NCI-H1105 (cell line): ENCODE measurements at regions not wholly inside any gene's neighbourhood (a gene's known extent, or its start where the extent isn't known, plus 50 kb on each side); places are given as distances from the start of the nearest gene placed in this dataset.

ENCODE experiments used
- DNase-seq: peaks from one replicate; lab custom pipeline; 2025; lab: John Stamatoyannopoulos, UW

DNA sequence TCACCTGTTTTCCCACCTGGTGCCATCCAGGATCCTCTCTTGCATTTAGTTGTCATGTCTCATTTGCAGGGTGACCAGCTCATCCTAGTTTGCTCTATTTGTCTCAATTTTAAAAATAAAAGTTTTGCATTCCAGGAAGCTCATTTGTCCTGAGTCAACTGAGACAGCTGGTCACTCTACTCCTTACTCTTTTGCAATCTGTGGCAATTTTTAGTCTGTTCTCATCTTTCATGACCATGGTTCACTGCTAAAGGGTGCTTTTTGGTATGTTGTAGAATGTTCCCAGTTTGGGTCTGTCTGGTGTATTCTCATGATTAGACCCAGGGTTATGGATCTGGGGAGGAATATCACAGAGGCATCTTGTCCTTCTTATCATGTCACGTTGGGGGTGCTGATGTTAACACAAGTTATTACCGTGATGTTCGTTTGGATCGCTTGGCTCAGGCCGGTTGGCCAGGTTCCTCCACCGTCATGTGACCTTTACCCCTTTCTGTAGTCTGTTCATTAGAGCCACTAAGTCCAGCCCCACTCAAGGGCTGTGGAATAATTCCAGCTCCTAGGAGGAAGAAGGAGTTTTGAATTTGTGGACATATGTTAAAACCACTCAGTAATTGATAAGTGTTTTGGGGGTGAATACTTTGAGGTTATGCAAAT is 103.3 kb upstream of the IGFBP3 start:
- no peak for DNase-seq

DNA sequence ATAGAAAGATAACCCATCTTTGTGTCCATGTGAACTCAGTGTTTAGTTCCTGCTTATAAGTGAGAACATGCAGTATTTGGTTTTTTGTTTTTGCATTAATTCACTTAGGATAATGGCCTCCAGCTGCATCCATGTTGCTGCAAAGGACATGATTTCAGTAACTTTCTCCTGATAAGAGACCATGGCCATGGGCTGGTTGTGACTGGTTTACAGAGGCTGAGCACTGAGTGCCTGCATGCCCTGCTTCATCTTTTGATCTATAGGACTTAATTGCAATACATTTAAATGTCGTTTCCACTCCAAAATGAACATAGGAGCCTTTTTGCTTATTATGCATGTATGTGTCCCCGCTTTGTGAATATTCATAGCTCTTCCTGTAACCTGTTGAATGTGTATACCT is 101.3 kb upstream of the IGFBP3 start:
- no peak for DNase-seq

DNA sequence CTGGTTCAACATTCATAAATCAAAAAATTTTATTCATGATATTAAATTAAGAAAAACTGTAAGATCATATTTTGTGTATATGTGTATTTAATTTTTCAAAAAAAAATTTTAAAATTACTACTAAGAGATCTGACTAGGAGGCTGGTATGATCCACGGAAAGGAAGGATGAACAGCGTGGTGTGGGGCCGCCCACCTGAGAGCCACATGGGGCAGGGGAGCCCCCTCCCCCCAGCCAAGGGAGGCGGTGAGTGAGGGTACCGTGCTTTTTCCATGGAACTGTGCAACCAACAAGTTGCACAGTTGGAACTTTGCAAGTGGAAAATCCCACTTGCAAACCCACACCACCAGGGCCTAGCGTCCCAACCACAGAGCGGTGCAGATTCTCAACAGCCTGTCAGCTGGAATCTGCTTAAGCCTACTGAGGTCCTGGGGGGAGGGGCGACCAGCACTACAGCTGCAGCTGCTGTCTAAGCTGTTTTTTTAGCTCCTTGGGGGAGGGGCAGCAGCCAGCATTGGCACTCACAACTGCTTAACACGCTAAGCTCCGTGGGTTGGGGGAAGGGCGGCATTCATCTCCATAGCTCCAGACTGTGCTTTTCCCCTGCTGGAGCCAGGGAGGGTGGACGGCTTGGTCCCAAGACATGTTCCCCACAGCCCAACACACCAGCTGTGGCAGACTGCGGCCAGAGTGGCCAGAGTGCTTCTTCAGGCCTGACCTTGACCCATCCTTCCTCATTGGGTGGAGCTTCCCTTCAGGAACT is 94.2 kb upstream of the IGFBP3 start:
- DNase-seq = no peak

DNA sequence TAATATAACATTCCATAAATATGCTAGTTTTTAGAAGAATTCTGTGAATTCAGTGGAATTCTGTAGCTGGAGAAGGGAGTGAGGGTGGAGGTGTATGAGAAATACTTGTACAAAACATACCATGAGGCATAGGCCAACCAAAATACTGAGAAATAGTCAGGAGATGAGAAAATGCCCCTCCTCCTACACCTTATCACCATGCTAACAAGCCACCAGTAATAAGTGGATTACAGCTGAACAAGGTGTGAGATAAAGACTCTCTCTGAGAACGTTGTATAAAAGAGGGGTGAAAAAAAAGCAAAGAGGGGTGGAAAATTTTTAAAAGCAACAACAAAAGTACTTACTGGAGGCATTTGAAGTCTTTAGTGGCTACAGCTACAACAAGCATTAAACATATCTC is 90.4 kb upstream of the IGFBP3 start:
- no peak for DNase-seq

DNA sequence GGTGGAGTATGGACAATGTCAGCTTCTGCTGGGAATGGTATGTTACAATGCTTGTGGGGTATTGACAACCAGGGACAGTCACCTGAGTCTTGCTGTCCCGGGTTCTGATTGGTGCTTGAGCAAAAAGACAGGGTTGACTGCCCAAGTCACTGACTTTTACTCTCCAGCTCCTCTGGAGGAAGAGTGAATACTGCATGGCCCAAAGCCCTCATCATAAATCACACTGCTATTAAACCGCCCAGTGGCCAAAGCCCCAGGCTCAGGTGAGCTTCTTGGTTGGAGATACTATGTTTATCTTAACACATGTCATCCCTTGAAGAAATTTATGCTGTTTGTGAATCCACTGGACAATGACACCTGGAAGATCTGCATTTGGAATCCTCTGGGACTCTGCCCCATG is 90.0 kb upstream of the IGFBP3 start:
- no peak for DNase-seq

DNA sequence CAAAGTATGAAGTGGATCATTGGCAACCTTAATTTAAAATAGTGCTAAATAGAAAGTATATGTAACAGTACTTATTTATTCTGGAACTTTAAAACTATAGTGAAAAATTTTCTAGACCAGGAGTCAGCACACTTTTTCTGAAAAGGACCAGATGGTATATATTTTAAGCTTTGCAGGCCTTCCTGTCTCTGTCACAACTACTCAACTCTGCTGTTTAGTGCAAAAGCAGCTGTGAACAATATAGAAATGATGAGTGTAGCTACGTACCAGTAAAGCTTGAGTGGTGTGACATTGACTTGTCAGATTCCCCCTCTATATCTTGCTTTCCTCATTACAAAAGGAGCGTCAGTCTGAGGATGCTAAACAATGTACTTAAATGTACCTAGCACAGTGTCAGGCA is 88.1 kb upstream of the IGFBP3 start:
- DNase-seq = no peak

DNA sequence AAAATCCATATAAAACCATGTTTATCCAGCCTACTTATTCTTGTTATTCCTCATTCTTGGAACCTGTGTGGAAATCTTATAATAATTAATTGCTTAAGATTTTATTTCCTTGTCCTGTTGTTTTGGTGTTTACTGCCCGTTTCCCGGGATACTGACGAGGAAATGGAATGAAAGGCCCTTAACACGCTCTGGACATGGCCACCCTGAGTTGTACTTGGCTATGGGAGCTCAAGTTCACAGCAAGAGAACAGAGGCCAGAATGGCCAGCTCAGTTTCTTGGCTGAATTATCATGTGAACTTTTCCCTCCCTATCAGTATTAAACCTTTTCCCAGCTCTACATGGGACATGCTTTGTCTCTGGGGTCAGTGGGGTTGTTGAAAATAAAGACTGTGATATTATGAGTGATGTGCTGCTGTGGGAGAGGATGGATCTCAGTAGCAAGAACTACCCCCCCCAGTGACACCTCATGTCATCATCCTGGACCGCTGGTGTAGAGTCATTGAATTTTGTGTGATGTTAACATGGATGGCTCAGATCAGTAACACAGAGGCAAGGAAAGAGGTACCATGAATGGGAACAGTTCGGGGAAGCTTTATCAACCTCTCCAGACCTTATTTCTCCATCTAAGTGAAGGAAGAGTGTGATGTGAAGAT is 87.0 kb upstream of the IGFBP3 start:
- DNase-seq = no peak

DNA sequence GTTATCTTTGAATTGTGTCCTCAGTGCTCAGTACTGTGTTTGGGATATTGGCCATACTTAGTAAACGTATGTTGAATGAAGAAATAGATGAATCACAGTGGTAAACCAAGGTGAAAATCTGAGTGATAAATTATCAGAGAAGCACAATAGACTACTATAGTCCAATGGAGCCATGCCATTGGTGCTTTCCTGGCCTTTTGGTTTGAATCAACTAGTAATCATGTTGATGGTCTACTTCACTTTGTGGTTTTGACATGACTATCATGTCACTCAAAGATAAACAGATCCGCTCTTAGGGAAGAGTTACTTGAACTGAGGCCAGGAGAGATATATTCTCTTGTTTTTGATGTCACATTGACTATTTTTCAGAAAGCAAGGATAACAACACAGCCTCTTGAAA is 86.1 kb upstream of the IGFBP3 start:
- no peak for DNase-seq

DNA sequence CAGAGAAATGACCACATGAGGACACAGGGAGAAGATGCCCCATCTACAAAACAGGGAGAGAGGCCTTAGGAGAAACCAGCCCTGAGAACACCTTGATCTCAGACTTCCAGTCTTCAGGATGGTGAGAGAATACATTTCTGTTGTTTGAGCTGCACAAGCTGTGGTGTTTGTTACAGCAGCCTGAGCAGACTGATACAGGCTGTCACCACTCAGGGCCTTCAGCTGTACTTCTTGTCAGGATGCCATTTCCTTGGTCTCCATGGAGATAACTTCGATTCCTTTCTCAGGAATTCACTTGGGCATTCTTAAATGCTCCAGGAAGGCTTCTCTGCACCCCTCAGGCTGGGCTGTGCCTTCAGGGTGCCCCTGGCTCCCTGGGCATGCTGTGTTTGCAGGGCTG is 85.7 kb upstream of the IGFBP3 start:
- no peak for DNase-seq

DNA sequence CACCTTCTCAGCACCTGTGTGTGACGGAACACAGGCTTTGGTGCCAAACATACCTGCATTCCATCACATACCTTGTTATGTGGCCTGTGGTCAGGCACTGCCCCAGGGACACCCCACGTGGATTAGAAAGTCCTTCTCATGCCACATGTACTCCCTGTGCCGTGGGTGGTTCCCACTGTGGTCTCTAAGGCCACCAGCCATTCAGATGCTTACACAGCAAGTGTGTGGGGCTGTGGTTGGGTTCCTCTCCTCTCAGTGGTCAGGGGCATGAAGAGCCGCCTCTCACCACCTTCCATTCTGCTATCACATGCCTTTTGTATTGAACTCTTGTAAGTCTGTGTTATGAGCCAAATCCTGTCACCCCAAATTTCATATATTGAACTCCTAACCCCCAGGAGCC is 85.1 kb upstream of the IGFBP3 start:
- no peak for DNase-seq

DNA sequence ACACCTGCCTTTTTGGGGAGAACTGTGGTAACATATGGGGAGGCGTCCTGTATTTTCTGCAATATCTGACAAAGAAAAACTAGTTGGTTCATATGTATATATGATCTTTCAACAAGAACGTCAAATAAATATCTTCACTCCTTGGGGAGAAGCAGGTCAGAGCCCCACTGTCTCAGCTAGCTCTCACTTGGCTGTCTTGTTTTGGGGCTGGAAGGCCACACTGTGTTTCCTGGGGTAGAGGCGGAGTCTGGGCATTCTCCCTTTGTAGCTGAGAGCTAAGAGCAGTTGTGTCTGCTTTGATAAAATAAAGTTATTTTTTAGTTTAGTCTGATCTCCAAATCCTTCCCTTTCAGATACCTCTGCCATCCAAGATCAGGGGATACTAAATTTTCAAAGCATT is 83.9 kb upstream of the IGFBP3 start:
- no peak for DNase-seq

DNA sequence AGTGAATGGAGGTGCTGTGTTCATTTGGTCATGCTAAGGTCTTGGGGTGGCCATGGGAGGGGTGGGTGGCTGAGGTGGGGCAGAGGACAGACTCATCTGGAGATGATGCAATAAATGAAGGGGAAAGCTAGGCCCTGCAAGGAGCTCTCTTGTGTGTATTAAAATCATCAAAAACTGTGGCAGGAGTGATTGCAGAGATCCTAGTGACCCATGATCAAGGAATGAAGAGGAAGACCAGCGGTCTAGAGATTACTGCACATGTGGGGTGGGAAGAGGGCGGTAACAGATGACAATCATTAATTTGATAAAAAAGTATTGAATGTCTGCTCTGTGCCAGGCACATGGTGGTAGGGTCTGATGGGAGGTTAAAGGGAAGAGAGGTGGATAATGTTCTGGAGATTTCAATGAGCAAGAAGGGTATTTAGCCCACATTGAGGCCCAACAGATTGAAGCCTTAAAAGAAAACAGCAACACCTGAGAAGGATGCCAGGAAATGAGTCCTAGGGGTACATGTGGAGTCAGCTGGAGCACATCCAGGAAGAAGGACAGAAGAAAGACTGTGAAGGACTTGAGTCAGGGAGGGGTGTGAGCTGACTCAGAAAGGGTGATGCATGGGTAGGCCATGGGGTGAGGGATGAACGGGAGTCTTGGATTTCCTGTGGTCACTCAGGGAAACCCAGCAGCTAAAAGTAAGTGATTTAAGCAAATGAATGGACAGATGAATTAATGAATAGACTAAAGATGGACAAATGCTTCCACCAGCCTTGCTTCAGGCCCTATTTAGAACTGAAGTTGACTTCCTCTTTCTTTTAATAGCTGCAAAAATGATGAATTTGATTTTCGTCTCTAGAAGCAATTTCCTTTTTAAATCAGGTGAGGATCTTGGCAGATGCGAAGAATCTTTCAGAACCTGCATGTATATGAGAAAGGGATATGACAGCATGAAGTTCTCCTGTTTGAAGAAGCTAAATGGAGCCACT is 83.1 kb upstream of the IGFBP3 start:
- DNase-seq = no peak

DNA sequence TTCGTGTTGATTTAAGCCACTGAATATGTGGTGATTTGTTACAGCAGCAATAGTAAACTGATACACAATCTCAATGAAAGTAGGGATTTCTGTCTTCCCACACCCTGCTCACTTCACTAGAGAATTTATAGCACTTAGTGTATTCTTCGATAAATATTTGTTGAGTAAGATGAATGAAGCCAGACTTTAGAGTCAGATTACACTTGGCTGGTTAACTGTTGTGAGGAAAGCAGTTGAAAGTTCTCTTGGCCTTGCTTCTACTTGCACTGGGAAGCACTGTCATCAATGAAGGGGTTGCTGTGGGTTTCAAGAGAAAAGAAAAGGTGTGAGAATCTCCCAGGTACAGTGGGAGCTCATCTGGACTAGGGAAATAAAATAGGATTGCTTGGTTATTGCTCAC is 82.1 kb upstream of the IGFBP3 start:
- no peak for DNase-seq

DNA sequence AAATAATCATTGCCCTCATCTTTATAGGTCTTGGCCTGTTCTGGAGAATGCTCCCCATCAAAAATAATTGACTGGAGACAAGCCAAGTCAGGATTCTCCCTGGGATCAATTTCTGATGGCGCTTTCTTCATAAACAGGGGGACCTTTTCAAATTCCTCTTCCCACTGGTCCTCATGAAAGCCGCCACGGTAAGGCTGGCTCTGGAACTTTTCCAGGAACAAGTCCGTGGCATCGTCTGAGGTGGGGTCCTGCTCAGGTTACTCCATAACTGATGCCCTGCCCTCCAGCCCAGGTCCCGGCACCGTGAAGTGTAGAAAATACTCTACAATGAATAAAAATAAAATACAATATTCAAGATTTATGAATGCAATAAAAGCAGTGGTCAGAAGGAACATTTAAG is 79.4 kb upstream of the IGFBP3 start:
- DNase-seq = no peak

DNA sequence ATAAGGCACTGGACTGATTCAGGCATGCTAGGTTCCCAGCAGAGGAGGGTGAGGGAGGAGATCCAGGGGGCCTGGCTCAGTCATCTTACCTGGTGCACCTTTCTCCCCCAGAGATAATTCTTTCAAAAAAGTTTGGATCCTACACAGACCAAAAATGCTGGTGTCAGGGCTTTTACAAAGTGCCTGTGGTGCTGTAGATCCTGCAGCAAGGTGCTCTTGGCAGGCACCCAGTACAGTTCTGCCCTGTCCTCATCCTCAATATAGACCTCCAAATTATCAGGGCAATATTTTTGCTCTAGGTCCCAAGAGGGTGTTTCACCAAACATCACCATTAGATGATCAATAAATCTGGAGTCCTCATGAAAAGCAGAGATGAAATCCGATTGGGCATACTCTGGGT is 78.5 kb upstream of the IGFBP3 start:
- no peak for DNase-seq

DNA sequence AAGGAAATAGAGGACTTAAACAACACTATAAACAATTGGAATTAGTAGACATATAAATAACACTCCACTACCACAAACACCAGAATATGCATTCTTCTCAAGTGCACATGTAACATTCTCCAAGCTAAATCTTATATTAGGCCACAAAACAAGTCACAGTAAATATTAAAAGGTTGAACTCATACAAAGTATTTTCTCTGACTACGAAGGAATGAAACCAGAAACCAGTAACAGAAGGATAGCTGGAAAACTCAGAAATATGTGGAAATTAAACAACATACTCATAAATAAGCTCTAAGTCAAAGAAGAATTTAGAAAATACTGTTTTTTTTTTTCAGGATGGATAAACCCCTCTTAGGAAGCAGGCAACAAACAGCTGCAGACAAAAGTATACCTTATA is 77.4 kb upstream of the IGFBP3 start:
- no peak for DNase-seq

DNA sequence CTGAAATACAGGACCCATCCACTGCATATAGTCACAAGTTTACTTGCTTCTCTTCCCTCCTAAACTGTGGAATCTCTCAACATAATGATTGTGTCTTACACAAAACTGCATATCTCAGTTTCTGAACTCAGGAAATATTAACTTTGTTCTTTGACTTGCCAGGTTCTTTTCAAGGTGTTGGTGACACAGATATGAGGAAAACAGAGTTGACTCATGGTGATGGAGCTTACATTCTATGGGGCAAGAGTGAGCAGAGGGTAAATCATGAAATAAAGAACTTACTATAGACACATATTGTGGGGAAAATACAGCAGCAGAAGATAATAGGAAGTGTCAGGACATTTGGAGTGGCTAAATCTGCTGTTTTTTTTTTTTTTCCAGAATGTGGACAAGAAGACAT is 72.5 kb upstream of the IGFBP3 start:
- DNase-seq = no peak

DNA sequence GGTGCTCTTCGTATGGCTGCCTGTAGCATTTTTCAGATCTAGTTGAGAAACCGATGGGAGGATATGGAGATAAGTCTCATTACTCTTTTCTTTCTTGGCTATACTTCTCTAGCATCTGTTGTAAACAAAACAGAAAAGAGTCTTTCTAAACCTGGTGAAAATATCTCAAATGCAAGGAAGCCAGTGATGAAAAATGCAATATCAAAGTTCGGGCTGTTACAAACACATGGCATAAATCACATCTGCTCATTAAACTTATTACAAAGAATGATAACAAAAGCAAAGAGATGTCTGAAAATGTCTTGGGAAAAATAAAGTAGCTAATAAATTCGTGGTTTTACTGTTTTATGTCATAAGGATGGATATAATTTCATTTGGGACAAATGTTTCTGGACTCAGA is 71.8 kb upstream of the IGFBP3 start:
- DNase-seq = no peak

DNA sequence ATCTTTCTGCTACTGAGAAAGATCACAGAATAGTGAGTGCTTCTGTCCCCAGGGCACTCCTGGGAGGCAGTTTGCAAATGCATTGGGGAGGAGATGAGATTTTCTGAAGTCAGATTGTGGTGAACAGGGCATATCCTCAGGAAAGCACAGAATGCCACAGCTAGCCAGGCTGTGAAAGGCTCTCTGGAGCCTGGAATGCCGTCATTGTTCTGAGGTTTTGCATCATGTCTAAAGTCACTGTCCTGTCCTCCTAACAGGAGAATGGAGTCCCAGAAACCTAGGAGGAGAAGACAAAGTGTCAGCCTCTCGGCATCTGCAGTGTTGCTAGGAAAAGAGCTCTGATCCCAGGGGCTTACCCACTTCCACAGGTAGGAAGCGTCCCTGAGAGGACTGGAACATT is 69.2 kb upstream of the IGFBP3 start:
- DNase-seq = no peak

DNA sequence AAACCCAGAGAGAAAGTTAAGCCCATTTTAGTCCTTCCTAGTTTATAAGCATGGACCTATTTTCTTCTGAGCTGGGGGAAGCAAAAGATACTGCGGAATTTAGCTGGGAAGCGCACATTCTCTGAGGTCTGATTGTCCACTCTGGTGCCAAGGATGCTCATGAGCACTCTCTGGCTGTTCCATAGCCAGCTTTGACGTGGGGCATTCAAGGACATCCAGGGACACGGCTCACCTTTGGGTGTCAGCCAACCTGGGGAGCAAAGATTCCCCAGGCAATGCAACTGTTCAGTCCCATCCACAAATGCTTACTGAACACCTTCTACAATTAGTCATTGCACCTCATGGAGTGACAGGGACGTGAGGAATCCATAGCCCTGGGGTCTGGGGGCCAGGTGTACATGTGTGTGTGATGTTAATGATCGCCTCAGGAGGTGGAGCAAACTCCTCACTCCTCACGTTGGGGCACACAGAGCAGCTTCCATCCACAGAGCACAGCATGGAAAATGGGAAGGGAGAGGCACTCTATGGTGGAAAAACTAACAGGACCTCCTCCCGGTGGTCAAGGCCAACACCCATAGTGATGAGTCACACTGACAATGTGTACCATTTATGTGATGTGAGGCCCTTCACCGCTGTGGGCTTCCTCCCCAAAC is 67.5 kb upstream of the IGFBP3 start:
- DNase-seq = no peak

DNA sequence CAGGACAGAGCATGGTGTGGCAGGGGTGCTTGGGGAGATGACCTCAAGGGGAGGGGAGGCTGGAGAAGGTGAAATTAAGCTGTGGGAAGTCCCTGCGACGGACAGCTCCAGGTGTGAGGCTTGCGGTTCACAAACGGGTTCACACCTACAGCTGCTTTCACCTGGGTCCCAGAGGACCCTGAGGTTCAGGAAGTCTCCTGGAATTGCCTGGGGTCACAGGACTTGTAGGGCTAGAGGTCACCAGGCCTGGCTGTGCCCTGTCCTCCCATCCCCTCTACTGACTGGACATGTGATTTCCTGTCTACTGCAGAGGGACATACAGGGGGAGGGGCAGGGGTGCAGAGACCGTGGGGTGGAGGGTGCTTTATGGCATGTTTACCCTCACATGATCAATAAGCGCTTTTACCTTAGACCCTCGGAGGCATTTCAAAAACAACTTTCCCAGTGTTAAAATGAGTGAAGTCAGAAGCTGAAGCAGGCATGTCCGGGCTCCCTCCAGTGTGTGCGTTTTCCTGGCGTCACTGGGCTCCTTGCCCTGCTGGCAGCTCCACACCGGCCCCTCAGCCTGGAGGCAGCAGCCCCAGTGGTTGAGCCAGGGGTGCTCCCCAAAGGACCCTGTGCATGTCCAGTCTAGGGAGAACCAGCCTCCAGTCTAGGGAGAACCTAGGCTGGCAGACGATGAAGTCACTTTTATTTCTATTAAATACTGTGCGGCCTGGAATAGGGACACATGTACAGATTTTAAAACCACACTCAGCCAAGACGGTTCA is 66.6 kb upstream of the IGFBP3 start:
- no peak for DNase-seq
